ENCODE measurements at regions not wholly inside any gene's neighbourhood (a gene's known extent, or its start where the extent isn't known, plus 50 kb on each side); places are given as distances from the start of the nearest gene placed in this dataset.
"Not testable (repeated sequence)": the region's sequence is repeated elsewhere in the genome, so short reads cannot be mapped to it uniquely, and the experiment has no call there.

- H3K36me3 ChIP-seq (ENCODE audit: control insufficient read depth, insufficient read depth, low read length); CTCF ChIA-PET; DNase-seq (ENCODE audit: low read depth); H3K4me3 ChIP-seq (ENCODE audit: low read depth, low read length); H3K27me3 ChIP-seq (ENCODE audit: control insufficient read depth, insufficient read depth, low read length); POLR2A ChIA-PET: not testable (repeated sequence)
Observed at GRCh38 chr1:146521804-146522203, 293.0 kb upstream of the NOTCH2NLA start.

- POLR2A ChIA-PET; H3K36me3 ChIP-seq (ENCODE audit: control insufficient read depth, insufficient read depth, low read length); H3K4me3 ChIP-seq (ENCODE audit: low read depth, low read length); CTCF ChIA-PET; DNase-seq (ENCODE audit: low read depth); H3K27me3 ChIP-seq (ENCODE audit: control insufficient read depth, insufficient read depth, low read length): not testable (repeated sequence)
Observed at GRCh38 chr1:146513754-146514153, 284.9 kb upstream of the NOTCH2NLA start.

GRCh38 chr1:146511047-146511777 is 282.4 kb upstream of the NOTCH2NLA start:
- DNase-seq (ENCODE audit: low read depth); POLR2A ChIA-PET; H3K36me3 ChIP-seq (ENCODE audit: control insufficient read depth, insufficient read depth, low read length); H3K4me3 ChIP-seq (ENCODE audit: low read depth, low read length); H3K27me3 ChIP-seq (ENCODE audit: control insufficient read depth, insufficient read depth, low read length); CTCF ChIA-PET: not testable (repeated sequence)

- H3K4me3 ChIP-seq (ENCODE audit: low read depth, low read length); H3K27me3 ChIP-seq (ENCODE audit: control insufficient read depth, insufficient read depth, low read length); POLR2A ChIA-PET; CTCF ChIA-PET; DNase-seq (ENCODE audit: low read depth); H3K36me3 ChIP-seq (ENCODE audit: control insufficient read depth, insufficient read depth, low read length): not testable (repeated sequence)
Observed at GRCh38 chr1:146510248-146510983, 281.6 kb upstream of the NOTCH2NLA start.

- H3K36me3 ChIP-seq (ENCODE audit: control insufficient read depth, insufficient read depth, low read length); POLR2A ChIA-PET; DNase-seq (ENCODE audit: low read depth); H3K4me3 ChIP-seq (ENCODE audit: low read depth, low read length); CTCF ChIA-PET; H3K27me3 ChIP-seq (ENCODE audit: control insufficient read depth, insufficient read depth, low read length): not testable (repeated sequence)
Observed at GRCh38 chr1:146504121-146504520, 275.3 kb upstream of the NOTCH2NLA start.

- POLR2A ChIA-PET; H3K36me3 ChIP-seq (ENCODE audit: control insufficient read depth, insufficient read depth, low read length); DNase-seq (ENCODE audit: low read depth); H3K27me3 ChIP-seq (ENCODE audit: control insufficient read depth, insufficient read depth, low read length); H3K4me3 ChIP-seq (ENCODE audit: low read depth, low read length); CTCF ChIA-PET: not testable (repeated sequence)
Observed at GRCh38 chr1:146487555-146487954, 258.7 kb upstream of the NOTCH2NLA start.

- H3K36me3 ChIP-seq (ENCODE audit: control insufficient read depth, insufficient read depth, low read length); H3K27me3 ChIP-seq (ENCODE audit: control insufficient read depth, insufficient read depth, low read length); CTCF ChIA-PET; POLR2A ChIA-PET; DNase-seq (ENCODE audit: low read depth): not testable (repeated sequence)
- H3K4me3 ChIP-seq (ENCODE audit: low read depth, low read length) = peak overlapping the region; percentile 11; the same call in 1 of the 2 replicates
Observed at GRCh38 chr1:146487155-146487554, 258.3 kb upstream of the NOTCH2NLA start.

GRCh38 chr1:146486300-146487014 is 257.6 kb upstream of the NOTCH2NLA start:
- H3K27me3 ChIP-seq (ENCODE audit: control insufficient read depth, insufficient read depth, low read length); H3K36me3 ChIP-seq (ENCODE audit: control insufficient read depth, insufficient read depth, low read length); H3K4me3 ChIP-seq (ENCODE audit: low read depth, low read length); DNase-seq (ENCODE audit: low read depth); POLR2A ChIA-PET; CTCF ChIA-PET: not testable (repeated sequence)

GRCh38 chr1:146484195-146484594 is 255.4 kb upstream of the NOTCH2NLA start:
- CTCF ChIA-PET; POLR2A ChIA-PET; H3K36me3 ChIP-seq (ENCODE audit: control insufficient read depth, insufficient read depth, low read length); H3K27me3 ChIP-seq (ENCODE audit: control insufficient read depth, insufficient read depth, low read length); H3K4me3 ChIP-seq (ENCODE audit: low read depth, low read length); DNase-seq (ENCODE audit: low read depth): not testable (repeated sequence)

GRCh38 chr1:146479188-146479587 is 250.4 kb upstream of the NOTCH2NLA start:
- H3K36me3 ChIP-seq (ENCODE audit: control insufficient read depth, insufficient read depth, low read length); H3K4me3 ChIP-seq (ENCODE audit: low read depth, low read length); H3K27me3 ChIP-seq (ENCODE audit: control insufficient read depth, insufficient read depth, low read length); CTCF ChIA-PET; POLR2A ChIA-PET; DNase-seq (ENCODE audit: low read depth): not testable (repeated sequence)

All from BJ (cell line).